Stimulated activated naive B cell treated with anti-CD40 and anti-IgM and Interleukin-4, amounts not matched to agents 10 μg/mL and 1 μg/mL and 100 μg/mL, for 72 hours (primary cell): ENCODE measurements at regions not wholly inside any gene's neighbourhood (a gene's known extent, or its start where the extent isn't known, plus 50 kb on each side); places are given as distances from the start of the nearest gene placed in this dataset.

Experiments
- ATAC-seq, 2 donors: fragments of 150-1000 bp; cut with Tn5 transposase; replicated peaks; 2 replicates each; pipeline ENCODE4 v1.10.0; 2021; ENCODE audit warnings: moderate library complexity in 1 of 2
- DNase-seq: peaks from one replicate; pipeline ENCODE4 v3.0.0; 2021
- H3K27ac Mint-ChIP-seq: one replicate; pipeline ENCODE4 v1.8.0; 2022; ENCODE audit warnings: mild to moderate bottlenecking, mixed read lengths
- H3K27me3 Mint-ChIP-seq, 2 donors: one replicate each; pipeline ENCODE4 v1.8.0; 2022; ENCODE audit warnings: mixed read lengths in 2 of 2
- H3K36me3 Mint-ChIP-seq, 2 donors: one replicate each; pipeline ENCODE4 v1.8.0; 2022; ENCODE audit warnings: mixed read lengths in 2 of 2, mild to moderate bottlenecking in 1 of 2
- H3K4me1 Mint-ChIP-seq, 2 donors: one replicate each; pipeline ENCODE4 v1.8.0; 2022; ENCODE audit warnings: mixed read lengths in 2 of 2, mild to moderate bottlenecking in 1 of 2
- H3K4me3 Mint-ChIP-seq, 2 donors: one replicate each; pipeline ENCODE4 v1.8.0; 2022; ENCODE audit warnings: mild to moderate bottlenecking in 2 of 2, mixed read lengths in 2 of 2, moderate library complexity in 1 of 2
- H3K9me3 Mint-ChIP-seq, 2 donors: one replicate each; pipeline ENCODE4 v1.8.0; 2022; ENCODE audit warnings: mixed read lengths in 2 of 2, mild to moderate bottlenecking in 1 of 2

- Mint-ChIP-seq H3K36me3 (no peaks in the 10 kb centered on the region), H3K4me1 (peaks cover 3 to 9% of the 10 kb centered on the region in 2 donors), H3K4me3 (no peak overlapping the region), H3K27ac (no peak overlapping the region), H3K9me3 (peaks cover 0 to 2% of the 10 kb centered on the region in 2 donors), H3K27me3 (peaks cover 0 to 14% of the 10 kb centered on the region in 2 donors)
- ATAC-seq: no peak
- DNase-seq: no peak
Observed at GRCh38 chr15:91471468-91471867, 371.4 kb downstream of the SV2B start.

GRCh38 chr15:91472316-91472756 lies 372.3 kb downstream of the SV2B start:
- H3K9me3 Mint-ChIP-seq: peaks cover 0 to 2% of the 10 kb centered on the region in 2 donors
- peaks cover 6 to 19% of the 10 kb centered on the region in 2 donors for H3K27me3 Mint-ChIP-seq
- no peaks in the 10 kb centered on the region for H3K36me3 Mint-ChIP-seq
- no peak for ATAC-seq
- no peak for DNase-seq
- H3K4me1 Mint-ChIP-seq: peaks cover 3 to 9% of the 10 kb centered on the region in 2 donors
- no peak overlapping the region for H3K27ac Mint-ChIP-seq
- H3K4me3 Mint-ChIP-seq: no peak overlapping the region

GRCh38 chr15:91473894-91474545 lies 374.0 kb downstream of the SV2B start:
- no peak for ATAC-seq
- Mint-ChIP-seq H3K4me3 (no peak overlapping the region), H3K36me3 (no peaks in the 10 kb centered on the region), H3K27me3 (peaks cover 6 to 14% of the 10 kb centered on the region in 2 donors), H3K27ac (no peak overlapping the region), H3K9me3 (peaks cover 0 to 2% of the 10 kb centered on the region in 2 donors), H3K4me1 (peaks cover 3 to 9% of the 10 kb centered on the region in 2 donors)
- no peak for DNase-seq

- DNase-seq (no peak), ATAC-seq (no peak)
- peaks cover 0 to 2% of the 10 kb centered on the region in 2 donors for H3K9me3 Mint-ChIP-seq
- peaks cover 5 to 6% of the 10 kb centered on the region in 2 donors for H3K27me3 Mint-ChIP-seq
- peaks cover 3 to 9% of the 10 kb centered on the region in 2 donors for H3K4me1 Mint-ChIP-seq
- no peak overlapping the region for H3K27ac Mint-ChIP-seq
- no peaks in the 10 kb centered on the region for H3K36me3 Mint-ChIP-seq
- no peak overlapping the region for H3K4me3 Mint-ChIP-seq
Observed at GRCh38 chr15:91476861-91477260, 376.6 kb upstream of the SLCO3A1 start.

- Mint-ChIP-seq H3K4me1 (no peaks in the 10 kb centered on the region), H3K4me3 (no peak overlapping the region), H3K27me3 (peaks cover 6 to 12% of the 10 kb centered on the region in 2 donors), H3K27ac (no peak overlapping the region), H3K36me3 (no peaks in the 10 kb centered on the region), H3K9me3 (peaks cover 0 to 2% of the 10 kb centered on the region in 2 donors)
- DNase-seq: no peak
- ATAC-seq: no peak
Observed at GRCh38 chr15:91478717-91479191, 374.8 kb upstream of the SLCO3A1 start.

GRCh38 chr15:91480426-91480825 lies 373.1 kb upstream of the SLCO3A1 start:
- Mint-ChIP-seq H3K4me1 (no peaks in the 10 kb centered on the region), H3K4me3 (no peak overlapping the region), H3K27me3 (peaks cover 6 to 17% of the 10 kb centered on the region in 2 donors), H3K27ac (no peak overlapping the region), H3K36me3 (no peaks in the 10 kb centered on the region), H3K9me3 (peaks cover 0 to 2% of the 10 kb centered on the region in 2 donors)
- no peak for ATAC-seq
- no peak for DNase-seq

GRCh38 chr15:91482799-91483198 lies 370.7 kb upstream of the SLCO3A1 start:
- Mint-ChIP-seq H3K27ac (no peak overlapping the region), H3K4me3 (no peak overlapping the region)
- no peak for ATAC-seq

GRCh38 chr15:91484141-91484540 lies 369.4 kb upstream of the SLCO3A1 start:
- Mint-ChIP-seq H3K4me1 (no peaks in the 10 kb centered on the region), H3K27ac (no peak overlapping the region), H3K36me3 (no peaks in the 10 kb centered on the region), H3K4me3 (no peak overlapping the region), H3K9me3 (peaks cover 0 to 2% of the 10 kb centered on the region in 2 donors), H3K27me3 (peaks cover 0 to 12% of the 10 kb centered on the region in 2 donors)
- DNase-seq (no peak), ATAC-seq (no peak)

More at GRCh38 chr15:91482799-91483198, 370.7 kb upstream of the SLCO3A1 start:
- no peaks in the 10 kb centered on the region for H3K36me3 Mint-ChIP-seq
- no peaks in the 10 kb centered on the region for H3K4me1 Mint-ChIP-seq
- peaks cover 0 to 2% of the 10 kb centered on the region in 2 donors for H3K9me3 Mint-ChIP-seq
- DNase-seq: no peak
- peaks cover 0 to 12% of the 10 kb centered on the region in 2 donors for H3K27me3 Mint-ChIP-seq

GRCh38 chr15:91488452-91488851 lies 365.1 kb upstream of the SLCO3A1 start:
- no peaks in the 10 kb centered on the region for H3K9me3 Mint-ChIP-seq
- peaks cover 0 to 7% of the 10 kb centered on the region in 2 donors for H3K27me3 Mint-ChIP-seq
- H3K27ac Mint-ChIP-seq: no peak overlapping the region
- H3K4me3 Mint-ChIP-seq: no peak overlapping the region
- DNase-seq: no peak
- H3K36me3 Mint-ChIP-seq: no peaks in the 10 kb centered on the region
- no peaks in the 10 kb centered on the region for H3K4me1 Mint-ChIP-seq
- ATAC-seq: no peak

GRCh38 chr15:91490211-91490610 lies 363.3 kb upstream of the SLCO3A1 start:
- Mint-ChIP-seq H3K4me1 (no peaks in the 10 kb centered on the region), H3K27ac (no peak overlapping the region), H3K4me3 (no peak overlapping the region), H3K27me3 (no peaks in the 10 kb centered on the region), H3K9me3 (no peaks in the 10 kb centered on the region), H3K36me3 (no peaks in the 10 kb centered on the region)
- DNase-seq (no peak), ATAC-seq (no peak)

GRCh38 chr15:91491101-91491950 lies 362.2 kb upstream of the SLCO3A1 start:
- ATAC-seq (no peak), DNase-seq (no peak)
- H3K9me3 Mint-ChIP-seq: no peaks in the 10 kb centered on the region
- no peak overlapping the region for H3K27ac Mint-ChIP-seq
- H3K4me1 Mint-ChIP-seq: no peaks in the 10 kb centered on the region
- no peaks in the 10 kb centered on the region for H3K27me3 Mint-ChIP-seq
- H3K36me3 Mint-ChIP-seq: no peaks in the 10 kb centered on the region
- H3K4me3 Mint-ChIP-seq: no peak overlapping the region

GRCh38 chr15:91496754-91497691 lies 356.5 kb upstream of the SLCO3A1 start:
- no peak for DNase-seq

GRCh38 chr15:91498046-91498748 lies 355.3 kb upstream of the SLCO3A1 start:
- ATAC-seq (no peak), DNase-seq (no peak)
- no peaks in the 10 kb centered on the region for H3K36me3 Mint-ChIP-seq
- peaks cover 0 to 11% of the 10 kb centered on the region in 2 donors for H3K27me3 Mint-ChIP-seq
- H3K9me3 Mint-ChIP-seq: no peaks in the 10 kb centered on the region
- no peak overlapping the region for H3K27ac Mint-ChIP-seq
- no peaks in the 10 kb centered on the region for H3K4me1 Mint-ChIP-seq
- H3K4me3 Mint-ChIP-seq: no peak overlapping the region

More at GRCh38 chr15:91496754-91497691, 356.5 kb upstream of the SLCO3A1 start:
- Mint-ChIP-seq H3K9me3 (no peaks in the 10 kb centered on the region), H3K27me3 (peaks cover 0 to 11% of the 10 kb centered on the region in 2 donors), H3K36me3 (no peaks in the 10 kb centered on the region), H3K4me1 (no peaks in the 10 kb centered on the region), H3K4me3 (no peak overlapping the region), H3K27ac (no peak overlapping the region)
- ATAC-seq: no peak
